ENCODE measurements at regions not wholly inside any gene's neighbourhood (a gene's known extent, or its start where the extent isn't known, plus 50 kb on each side); places are given as distances from the start of the nearest gene placed in this dataset.

- H3K27me3 ChIP-seq (ENCODE audit: insufficient read depth, low read length, poor library complexity, severe bottlenecking) = no peaks in the 10 kb centered on the region
- Mint-ChIP-seq H3K9me3 (no peaks in the 10 kb centered on the region), H3K36me3 (no peaks in the 10 kb centered on the region), H3K4me3 (no peak overlapping the region), H3K27me3 (peaks cover 8 to 33% of the 10 kb centered on the region in 2 donors), H3K27ac (no peak overlapping the region), H3K4me1 (peaks cover 4 to 19% (median 5%) of the 10 kb centered on the region in 3 donors)
- POLR2A ChIA-PET = no interaction called here
- CTCF ChIA-PET = no interaction called here
- H3K27ac ChIP-seq (ENCODE audit: low read depth, low read length) = no peak overlapping the region
- H3K9me3 ChIP-seq (ENCODE audit: low read length) = no peaks in the 10 kb centered on the region
- H3K4me1 ChIP-seq (ENCODE audit: insufficient read depth, low read length) = no peaks in the 10 kb centered on the region
- H3K4me3 ChIP-seq (ENCODE audit: low read length) = no peak overlapping the region
- DNase-seq = peak in 1 of 5 donors; percentile 1
- no peaks in the 10 kb centered on the region for H3K36me3 ChIP-seq (ENCODE audit: insufficient read depth, low read length)
Observed at GRCh38 chr2:239555571-239555905, 154.7 kb upstream of the HDAC4 start.

- no peak overlapping the region for H3K4me3 Mint-ChIP-seq
- peaks cover 4 to 19% (median 5%) of the 10 kb centered on the region in 3 donors for H3K4me1 Mint-ChIP-seq
- Histone ChIP-seq H3K9me3 (ENCODE audit: low read length) (no peaks in the 10 kb centered on the region), H3K4me1 (ENCODE audit: insufficient read depth, low read length) (no peaks in the 10 kb centered on the region), H3K27me3 (ENCODE audit: insufficient read depth, low read length, poor library complexity, severe bottlenecking) (no peaks in the 10 kb centered on the region), H3K4me3 (ENCODE audit: low read length) (no peak overlapping the region), H3K27ac (ENCODE audit: low read depth, low read length) (no peak overlapping the region), H3K36me3 (ENCODE audit: insufficient read depth, low read length) (no peaks in the 10 kb centered on the region)
- peaks cover 8 to 33% of the 10 kb centered on the region in 2 donors for H3K27me3 Mint-ChIP-seq
- ChIA-PET CTCF (no interaction called here), POLR2A (no interaction called here)
- peak in 1 of 5 donors; percentile 5 for DNase-seq
- H3K27ac Mint-ChIP-seq = peak overlapping the region in 1 of 8 donors; percentile 51
- no peaks in the 10 kb centered on the region for H3K36me3 Mint-ChIP-seq
- H3K9me3 Mint-ChIP-seq = no peaks in the 10 kb centered on the region
Observed at GRCh38 chr2:239554766-239555570, 154.1 kb upstream of the HDAC4 start.

GRCh38 chr2:239553376-239554000 is 152.7 kb upstream of the HDAC4 start:
- CTCF ChIA-PET = no interaction called here
- Mint-ChIP-seq H3K27me3 (peaks cover 8 to 36% of the 10 kb centered on the region in 2 donors), H3K9me3 (no peaks in the 10 kb centered on the region), H3K36me3 (no peaks in the 10 kb centered on the region), H3K4me1 (peaks cover 16 to 31% (median 16%) of the 10 kb centered on the region in 3 donors), H3K27ac (no peak overlapping the region), H3K4me3 (no peak overlapping the region)
- Histone ChIP-seq H3K9me3 (ENCODE audit: low read length) (no peaks in the 10 kb centered on the region), H3K36me3 (ENCODE audit: insufficient read depth, low read length) (no peaks in the 10 kb centered on the region), H3K4me1 (ENCODE audit: insufficient read depth, low read length) (peaks cover 7% of the 10 kb centered on the region), H3K27me3 (ENCODE audit: insufficient read depth, low read length, poor library complexity, severe bottlenecking) (no peaks in the 10 kb centered on the region), H3K27ac (ENCODE audit: low read depth, low read length) (no peak overlapping the region), H3K4me3 (ENCODE audit: low read length) (no peak overlapping the region)
- peak in 1 of 5 donors; percentile 37 for DNase-seq
- POLR2A ChIA-PET = no interaction called here

- Mint-ChIP-seq H3K36me3 (no peaks in the 10 kb centered on the region), H3K27me3 (peaks cover 8 to 31% of the 10 kb centered on the region in 2 donors), H3K9me3 (no peaks in the 10 kb centered on the region), H3K4me1 (peaks cover 23 to 41% (median 26%) of the 10 kb centered on the region in 3 donors), H3K4me3 (peak overlapping the region in 1 of 7 donors; percentile 56), H3K27ac (no peak overlapping the region)
- H3K36me3 ChIP-seq (ENCODE audit: insufficient read depth, low read length) = no peaks in the 10 kb centered on the region
- no peaks in the 10 kb centered on the region for H3K9me3 ChIP-seq (ENCODE audit: low read length)
- ChIA-PET CTCF (no interaction called here), POLR2A (no interaction called here)
- H3K27ac ChIP-seq (ENCODE audit: low read depth, low read length) = no peak overlapping the region
- peak in 1 of 5 donors; percentile 30 for DNase-seq
- H3K27me3 ChIP-seq (ENCODE audit: insufficient read depth, low read length, poor library complexity, severe bottlenecking) = no peaks in the 10 kb centered on the region
- H3K4me1 ChIP-seq (ENCODE audit: insufficient read depth, low read length) = peaks cover 12% of the 10 kb centered on the region
- H3K4me3 ChIP-seq (ENCODE audit: low read length) = no peak overlapping the region
Observed at GRCh38 chr2:239552213-239552926, 151.6 kb upstream of the HDAC4 start.

- H3K4me3 ChIP-seq (ENCODE audit: low read length) = no peak overlapping the region
- no peaks in the 10 kb centered on the region for H3K9me3 ChIP-seq (ENCODE audit: low read length)
- peaks cover 25 to 43% (median 26%) of the 10 kb centered on the region in 3 donors for H3K4me1 Mint-ChIP-seq
- no peaks in the 10 kb centered on the region for H3K36me3 ChIP-seq (ENCODE audit: insufficient read depth, low read length)
- H3K27me3 Mint-ChIP-seq = peaks cover 6 to 25% of the 10 kb centered on the region in 2 donors
- no peak overlapping the region for H3K27ac ChIP-seq (ENCODE audit: low read depth, low read length)
- H3K27ac Mint-ChIP-seq = no peak overlapping the region
- no peaks in the 10 kb centered on the region for H3K36me3 Mint-ChIP-seq
- H3K9me3 Mint-ChIP-seq = no peaks in the 10 kb centered on the region
- DNase-seq = peak in 1 of 5 donors; percentile 18
- no peaks in the 10 kb centered on the region for H3K27me3 ChIP-seq (ENCODE audit: insufficient read depth, low read length, poor library complexity, severe bottlenecking)
- H3K4me1 ChIP-seq (ENCODE audit: insufficient read depth, low read length) = peaks cover 12% of the 10 kb centered on the region
- POLR2A ChIA-PET = no interaction called here
- H3K4me3 Mint-ChIP-seq = no peak overlapping the region
- CTCF ChIA-PET = no interaction called here
Observed at GRCh38 chr2:239551206-239551605, 150.4 kb upstream of the HDAC4 start.

- DNase-seq = peak in 1 of 5 donors; percentile 11
- peaks cover 31 to 47% (median 31%) of the 10 kb centered on the region in 3 donors for H3K4me1 Mint-ChIP-seq
- no peak overlapping the region for H3K27ac Mint-ChIP-seq
- POLR2A ChIA-PET = no interaction called here
- Histone ChIP-seq H3K4me3 (ENCODE audit: low read length) (no peak overlapping the region), H3K4me1 (ENCODE audit: insufficient read depth, low read length) (peaks cover 15% of the 10 kb centered on the region), H3K27me3 (ENCODE audit: insufficient read depth, low read length, poor library complexity, severe bottlenecking) (no peaks in the 10 kb centered on the region), H3K27ac (ENCODE audit: low read depth, low read length) (no peak overlapping the region), H3K9me3 (ENCODE audit: low read length) (no peaks in the 10 kb centered on the region), H3K36me3 (ENCODE audit: insufficient read depth, low read length) (no peaks in the 10 kb centered on the region)
- peaks cover 0 to 1% (median 0%) of the 10 kb centered on the region in 5 donors for H3K9me3 Mint-ChIP-seq
- peaks cover 6 to 25% of the 10 kb centered on the region in 2 donors for H3K27me3 Mint-ChIP-seq
- CTCF ChIA-PET = no interaction called here
- no peaks in the 10 kb centered on the region for H3K36me3 Mint-ChIP-seq
- no peak overlapping the region for H3K4me3 Mint-ChIP-seq
Observed at GRCh38 chr2:239550357-239550756, 149.5 kb upstream of the HDAC4 start.

- H3K27me3 ChIP-seq (ENCODE audit: insufficient read depth, low read length, poor library complexity, severe bottlenecking) = no peaks in the 10 kb centered on the region
- CTCF ChIA-PET = no interaction called here
- H3K4me3 Mint-ChIP-seq = peak overlapping the region in 2 of 7 donors; percentile 2 to 24
- POLR2A ChIA-PET = no interaction called here
- H3K9me3 ChIP-seq (ENCODE audit: low read length) = no peaks in the 10 kb centered on the region
- H3K9me3 Mint-ChIP-seq = peaks cover 0 to 1% (median 0%) of the 10 kb centered on the region in 5 donors
- H3K36me3 Mint-ChIP-seq = no peaks in the 10 kb centered on the region
- DNase-seq = peak in 1 of 5 donors; percentile 12
- peaks cover 36 to 53% (median 37%) of the 10 kb centered on the region in 3 donors for H3K4me1 Mint-ChIP-seq
- no peak overlapping the region for H3K27ac ChIP-seq (ENCODE audit: low read depth, low read length)
- H3K4me3 ChIP-seq (ENCODE audit: low read length) = no peak overlapping the region
- H3K27ac Mint-ChIP-seq = peak overlapping the region in 1 of 8 donors; percentile 56
- peaks cover 20% of the 10 kb centered on the region for H3K4me1 ChIP-seq (ENCODE audit: insufficient read depth, low read length)
- peaks cover 6 to 25% of the 10 kb centered on the region in 2 donors for H3K27me3 Mint-ChIP-seq
- H3K36me3 ChIP-seq (ENCODE audit: insufficient read depth, low read length) = no peaks in the 10 kb centered on the region
Observed at GRCh38 chr2:239549711-239550255, 149.0 kb upstream of the HDAC4 start.

All from CD8-positive, alpha-beta memory T cell (primary cell).